Gastroesophageal sphincter (tissue), 4 donors: ENCODE measurements at regions not wholly inside any gene's neighbourhood (a gene's known extent, or its start where the extent isn't known, plus 50 kb on each side); places are given as distances from the start of the nearest gene placed in this dataset.

Experiments used
- ATAC-seq: fragments of 150-250 bp; one replicate; pipeline ENCODE4 v1.9.1; 2016; ENCODE audit warnings: mild to moderate bottlenecking, moderate library complexity
- H3K27ac ChIP-seq, 4 donors: fragments of 200-600 bp; sonication (generic) in 3 of 4; 1 replicate in 3 of 4; 2 replicates in 1 of 4; pipeline ENCODE4 v1.5.1; 2016 to 2019
- H3K27me3 ChIP-seq: fragments of 200-600 bp; sonication (generic); one replicate; pipeline ENCODE4 v1.5.1; 2019
- H3K36me3 ChIP-seq, 2 donors: fragments of 200-600 bp; sonication (generic); one replicate each; pipeline ENCODE4 v1.5.1; 2019; ENCODE audit warnings: control low read depth in 1 of 2
- H3K4me1 ChIP-seq, 3 donors: fragments of 200-600 bp; sonication (generic); 1 replicate in 2 of 3; 2 replicates in 1 of 3; pipeline ENCODE4 v1.5.1; 2016 to 2019; ENCODE audit warnings: control low read depth in 2 of 3
- H3K4me3 ChIP-seq, 2 donors: fragments of 200-600 bp; sonication (generic); one replicate each; pipeline ENCODE4 v1.5.1; 2019; ENCODE audit warnings: mild to moderate bottlenecking in 1 of 2, moderate library complexity in 1 of 2
- H3K9me3 ChIP-seq, 3 donors: fragments of 200-600 bp; sonication (generic); one replicate each; pipeline ENCODE4 v1.5.1; 2017 to 2019; ENCODE audit warnings: control low read depth in 2 of 3
- EP300 ChIP-seq: sonication (generic); formaldehyde crosslinking; IDR thresholded peaks from one replicate; pipeline ENCODE4 v1.6.1; 2017; ENCODE audit warnings: antibody characterized with exemption, mild to moderate bottlenecking
- POLR2A ChIP-seq, 2 donors: fragments of 450-650 bp; IDR thresholded peaks; one replicate each; pipeline ENCODE4 v1.6.1; 2017; ENCODE audit warnings: antibody characterized with exemption in 2 of 2, mild to moderate bottlenecking in 2 of 2, moderate library complexity in 1 of 2
- POLR2AphosphoS5 ChIP-seq: sonication (generic); formaldehyde crosslinking; IDR thresholded peaks from one replicate; pipeline ENCODE4 v1.6.1; 2017; ENCODE audit warnings: antibody characterized with exemption
- WGBS, 2 donors: methylation state at CpG; one replicate each; pipeline ENCODE4 v1.1.5; 2018; ENCODE audit warnings: low coverage in 1 of 2; 5-methylcytosine and 5-hydroxymethylcytosine counted together
- TF ChIP-seq, protein P1 (sequence below), 4 experiments: fragments of 200-600 bp in 2 of 4; fragments of 450-650 bp in 2 of 4; sonication (generic) in 1 of 4; IDR thresholded peaks; one replicate each; pipeline ENCODE4 v1.5.1; 2017 to 2019; ENCODE audit warnings: antibody characterized with exemption in 4 of 4, mild to moderate bottlenecking in 2 of 4, moderate library complexity in 2 of 4

DNA sequence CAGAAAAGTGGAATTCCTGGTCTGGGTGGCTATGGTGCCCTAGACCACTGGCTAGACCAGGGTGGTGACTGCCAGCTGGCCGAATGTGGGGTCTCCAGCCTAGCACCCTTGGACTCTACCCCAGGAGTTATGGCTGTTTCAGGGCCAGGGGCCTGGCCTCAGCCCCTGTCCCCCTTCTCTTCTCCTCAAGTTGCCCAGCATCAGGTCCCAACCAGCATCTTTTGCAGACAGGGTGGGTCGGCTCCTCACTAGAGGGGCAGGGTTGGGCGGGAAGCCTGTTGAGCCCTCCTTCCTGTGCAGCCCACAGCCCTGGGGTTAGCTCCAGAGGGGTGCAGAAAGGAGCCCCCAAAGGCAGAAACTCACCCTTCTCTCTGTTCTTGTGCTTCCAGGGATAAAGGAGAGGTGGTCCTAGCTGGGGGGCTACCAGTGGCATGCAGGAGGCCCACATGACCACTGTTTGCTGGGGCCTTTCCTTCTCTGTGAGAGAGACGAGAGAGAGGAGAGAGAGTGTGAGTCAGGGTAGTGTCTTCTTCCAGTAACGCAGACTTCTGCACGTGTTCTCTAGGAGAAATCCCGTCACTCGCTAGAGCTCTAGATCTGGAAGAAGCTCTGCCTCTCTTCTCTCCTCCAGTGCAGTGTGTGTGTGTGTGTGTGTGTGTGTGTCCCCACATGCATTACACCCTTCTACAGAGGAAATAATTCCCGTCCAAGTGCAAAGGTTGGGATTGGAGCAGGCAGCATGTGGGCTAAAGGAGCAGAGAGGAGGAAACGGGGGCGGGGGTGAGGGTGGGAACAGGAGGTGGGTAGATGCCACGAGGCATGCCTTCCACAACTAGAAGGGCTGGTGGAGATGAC, 209.4 kb downstream of the SEC14L1 start:
- Histone ChIP-seq H3K4me1 (peaks cover 0 to 60% (median 6%) of the 10 kb centered on the region in 3 donors), H3K27me3 (no peaks in the 10 kb centered on the region), H3K36me3 (no peaks in the 10 kb centered on the region), H3K27ac (peak overlapping the region in 3 of 4 donors; percentile 51 to 75 (median 55)), H3K4me3 (no peak overlapping the region), H3K9me3 (no peaks in the 10 kb centered on the region)
- TF ChIP-seq EP300 (no peak), POLR2AphosphoS5 (no peak), POLR2A (IDR thresholded peaks at IDR 0.05) (no peak)
- TF ChIP-seq, protein P1, sequence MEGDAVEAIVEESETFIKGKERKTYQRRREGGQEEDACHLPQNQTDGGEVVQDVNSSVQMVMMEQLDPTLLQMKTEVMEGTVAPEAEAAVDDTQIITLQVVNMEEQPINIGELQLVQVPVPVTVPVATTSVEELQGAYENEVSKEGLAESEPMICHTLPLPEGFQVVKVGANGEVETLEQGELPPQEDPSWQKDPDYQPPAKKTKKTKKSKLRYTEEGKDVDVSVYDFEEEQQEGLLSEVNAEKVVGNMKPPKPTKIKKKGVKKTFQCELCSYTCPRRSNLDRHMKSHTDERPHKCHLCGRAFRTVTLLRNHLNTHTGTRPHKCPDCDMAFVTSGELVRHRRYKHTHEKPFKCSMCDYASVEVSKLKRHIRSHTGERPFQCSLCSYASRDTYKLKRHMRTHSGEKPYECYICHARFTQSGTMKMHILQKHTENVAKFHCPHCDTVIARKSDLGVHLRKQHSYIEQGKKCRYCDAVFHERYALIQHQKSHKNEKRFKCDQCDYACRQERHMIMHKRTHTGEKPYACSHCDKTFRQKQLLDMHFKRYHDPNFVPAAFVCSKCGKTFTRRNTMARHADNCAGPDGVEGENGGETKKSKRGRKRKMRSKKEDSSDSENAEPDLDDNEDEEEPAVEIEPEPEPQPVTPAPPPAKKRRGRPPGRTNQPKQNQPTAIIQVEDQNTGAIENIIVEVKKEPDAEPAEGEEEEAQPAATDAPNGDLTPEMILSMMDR (IDR thresholded peaks at IDR 0.05) = no peak
- no peak for ATAC-seq
- 29 to 59% methylated on average over 7 to 8 of the region's 12 CpGs for WGBS, 2 donors

DNA sequence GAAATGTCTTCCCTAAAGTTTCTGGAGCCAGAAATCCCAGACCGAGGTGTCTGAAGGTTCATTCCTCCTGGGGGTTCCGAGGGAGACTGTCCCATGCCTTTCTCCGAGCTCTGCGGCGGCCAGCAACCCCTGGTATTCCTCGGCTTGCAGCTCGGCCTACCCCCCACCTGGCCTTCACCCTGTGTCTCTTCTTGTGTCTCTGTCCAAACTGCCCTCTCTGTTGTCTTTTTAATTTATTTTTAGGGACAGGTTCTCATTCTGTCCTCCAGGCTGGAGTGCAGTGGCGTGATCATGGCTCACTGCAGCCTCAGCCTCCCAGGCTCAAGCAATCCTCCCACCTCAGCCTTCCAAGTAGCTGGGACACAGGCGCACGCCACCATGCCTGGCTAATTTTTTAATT, 211.7 kb downstream of the SEC14L1 start:
- peaks cover 0 to 64% (median 6%) of the 10 kb centered on the region in 3 donors for H3K4me1 ChIP-seq
- TF ChIP-seq EP300 = no peak
- TF ChIP-seq, protein P1 (IDR thresholded peaks at IDR 0.05) = no peak
- peak overlapping the region in 1 of 4 donors; percentile 3 for H3K27ac ChIP-seq
- no peaks in the 10 kb centered on the region for H3K36me3 ChIP-seq
- H3K9me3 ChIP-seq = no peaks in the 10 kb centered on the region
- no peak overlapping the region for H3K4me3 ChIP-seq
- WGBS, 2 donors = 85 to 86% methylated on average over 6 to 8 of the region's 10 CpGs
- ATAC-seq = no peak
- no peaks in the 10 kb centered on the region for H3K27me3 ChIP-seq

DNA sequence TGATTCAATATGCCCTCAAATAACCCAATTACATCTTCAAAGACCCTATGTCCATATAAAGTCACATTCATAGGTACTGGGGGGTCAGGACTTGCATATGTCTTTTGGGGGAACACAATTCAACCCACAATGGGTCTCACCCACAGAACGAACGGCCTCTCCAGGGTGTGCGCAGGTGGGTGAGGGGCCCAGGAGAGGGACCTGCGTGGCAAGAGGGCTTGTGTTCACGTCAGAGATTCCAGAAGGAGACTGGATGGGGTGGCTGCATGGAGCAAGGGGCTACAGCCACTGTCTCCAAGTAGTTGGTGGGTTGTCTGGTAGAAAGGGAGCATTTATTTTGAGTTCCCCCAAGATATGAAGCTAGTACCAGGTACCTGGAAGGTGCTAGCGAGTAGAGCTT, 212.2 kb downstream of the SEC14L1 start:
- Histone ChIP-seq H3K27ac (peak overlapping the region in 1 of 4 donors; percentile 3), H3K27me3 (no peaks in the 10 kb centered on the region), H3K4me1 (peaks cover 0 to 66% (median 6%) of the 10 kb centered on the region in 3 donors), H3K9me3 (no peaks in the 10 kb centered on the region), H3K4me3 (no peak overlapping the region), H3K36me3 (no peaks in the 10 kb centered on the region)
- TF ChIP-seq EP300 (no peak), POLR2A (IDR thresholded peaks at IDR 0.05) (no peak), POLR2AphosphoS5 (no peak)
- TF ChIP-seq, protein P1 (IDR thresholded peaks at IDR 0.05) = no peak
- 89 to 94% methylated on average over 3 to 6 of the region's 6 CpGs for WGBS, 2 donors
- ATAC-seq = no peak

DNA sequence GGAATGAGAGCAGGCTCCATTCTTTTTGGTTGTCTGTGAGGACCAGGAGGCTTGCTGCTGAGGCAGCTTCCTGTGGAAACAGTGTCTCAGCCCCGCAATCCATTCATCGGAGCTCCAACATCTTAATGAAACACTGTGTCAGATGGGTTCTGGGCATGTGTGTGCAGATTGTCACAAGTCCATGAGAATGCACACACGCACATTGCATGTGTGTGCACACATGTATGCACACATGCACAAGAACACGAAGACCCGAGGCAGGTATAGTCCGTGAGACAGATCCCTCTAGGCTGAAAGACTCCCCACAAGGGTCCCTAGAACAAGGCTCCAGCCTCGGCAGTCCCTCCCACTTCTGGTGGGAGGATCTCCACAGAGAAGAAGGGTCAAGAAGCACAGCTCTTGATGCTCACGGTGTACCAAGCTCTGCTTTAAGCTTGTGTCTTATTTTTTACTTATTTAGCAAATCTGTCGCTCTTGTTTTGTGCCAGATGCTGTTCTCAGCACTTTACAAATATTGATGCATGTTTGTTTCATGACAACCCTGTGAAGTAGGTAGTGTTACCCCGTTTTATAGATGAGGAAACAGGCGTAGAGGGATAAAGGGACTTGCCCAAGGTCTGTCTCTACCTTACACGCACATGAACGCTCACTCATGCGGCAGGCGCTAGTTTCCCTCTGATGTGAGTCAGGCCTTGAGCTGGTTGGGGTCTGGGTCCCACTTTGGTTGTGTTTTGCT, 213.1 kb downstream of the SEC14L1 start:
- no peak for ATAC-seq
- peak overlapping the region in 3 of 4 donors; percentile 64 to 71 (median 69) for H3K27ac ChIP-seq
- WGBS, 2 donors = 53 to 79% methylated on average over 5 to 11 of the region's 15 CpGs
- TF ChIP-seq POLR2AphosphoS5 (no peak), EP300 (no peak), POLR2A (IDR thresholded peaks at IDR 0.05) (no peak)
- TF ChIP-seq, protein P1 (IDR thresholded peaks at IDR 0.05) = no peak
- H3K4me3 ChIP-seq = no peak overlapping the region
- H3K4me1 ChIP-seq = peaks cover 0 to 75% (median 6%) of the 10 kb centered on the region in 3 donors
- H3K27me3 ChIP-seq = no peaks in the 10 kb centered on the region
- H3K36me3 ChIP-seq = no peaks in the 10 kb centered on the region
- no peaks in the 10 kb centered on the region for H3K9me3 ChIP-seq
